HG02798 (cell line): ENCODE measurements at regions not wholly inside any gene's neighbourhood (a gene's known extent, or its start where the extent isn't known, plus 50 kb on each side); places are given as distances from the start of the nearest gene placed in this dataset.

Source experiments
- ATAC-seq: cut with Tn5 transposase; IDR thresholded peaks from one replicate; pipeline ENCODE4 v1.9.1; 2021; ENCODE audit warnings: mild to moderate bottlenecking; ENCODE audit not compliant: unreplicated experiment, poor library complexity

GRCh38 chr2:215672406-215672805 lies 236.5 kb upstream of the FN1 start:
- no peak for ATAC-seq

DNA sequence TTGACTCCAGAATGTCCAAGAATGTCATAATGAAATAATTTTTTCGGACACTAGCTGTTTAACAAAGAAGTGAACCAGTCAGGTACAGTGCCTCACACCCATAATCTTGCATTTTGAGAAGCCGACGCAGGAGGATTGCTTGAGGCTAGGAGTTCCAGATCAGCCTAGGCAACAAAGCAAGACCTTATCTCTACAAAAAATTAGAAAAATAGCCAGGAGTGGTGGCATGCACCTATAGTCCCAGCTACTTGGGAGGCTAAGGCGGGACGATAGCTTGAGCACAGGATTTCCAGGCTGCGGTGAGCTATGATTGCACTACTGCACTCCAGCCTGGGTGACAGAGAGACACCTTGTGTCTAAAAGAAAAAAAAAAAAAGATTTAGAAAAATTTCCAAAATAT lies 235.8 kb upstream of the FN1 start:
- no peak for ATAC-seq

- ATAC-seq: no peak
Observed at GRCh38 chr2:215671244-215671643, 235.4 kb upstream of the FN1 start.

DNA sequence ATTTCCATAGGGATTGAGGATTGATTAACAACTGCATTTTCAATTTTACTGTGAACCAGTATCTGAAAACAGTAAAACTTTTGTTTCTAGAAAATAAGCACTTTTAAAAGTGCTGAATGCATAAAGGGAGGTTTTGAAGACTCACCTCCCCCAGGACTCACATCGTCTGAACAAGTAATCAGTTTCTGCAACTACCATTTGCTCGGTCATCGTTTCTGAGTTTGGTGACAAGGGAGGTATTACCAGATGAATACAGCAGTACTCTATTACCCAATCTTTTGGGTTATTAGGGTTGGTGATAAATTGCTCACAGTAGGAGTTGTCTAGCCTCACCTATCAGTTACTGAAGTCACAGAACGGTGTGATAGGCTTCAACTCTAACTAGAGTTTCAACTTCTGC lies 234.5 kb upstream of the FN1 start:
- no peak for ATAC-seq

- no peak for ATAC-seq
Observed at GRCh38 chr2:215668378-215668775, 232.5 kb upstream of the FN1 start.

GRCh38 chr2:215667585-215668377 lies 231.9 kb upstream of the FN1 start:
- no peak for ATAC-seq

DNA sequence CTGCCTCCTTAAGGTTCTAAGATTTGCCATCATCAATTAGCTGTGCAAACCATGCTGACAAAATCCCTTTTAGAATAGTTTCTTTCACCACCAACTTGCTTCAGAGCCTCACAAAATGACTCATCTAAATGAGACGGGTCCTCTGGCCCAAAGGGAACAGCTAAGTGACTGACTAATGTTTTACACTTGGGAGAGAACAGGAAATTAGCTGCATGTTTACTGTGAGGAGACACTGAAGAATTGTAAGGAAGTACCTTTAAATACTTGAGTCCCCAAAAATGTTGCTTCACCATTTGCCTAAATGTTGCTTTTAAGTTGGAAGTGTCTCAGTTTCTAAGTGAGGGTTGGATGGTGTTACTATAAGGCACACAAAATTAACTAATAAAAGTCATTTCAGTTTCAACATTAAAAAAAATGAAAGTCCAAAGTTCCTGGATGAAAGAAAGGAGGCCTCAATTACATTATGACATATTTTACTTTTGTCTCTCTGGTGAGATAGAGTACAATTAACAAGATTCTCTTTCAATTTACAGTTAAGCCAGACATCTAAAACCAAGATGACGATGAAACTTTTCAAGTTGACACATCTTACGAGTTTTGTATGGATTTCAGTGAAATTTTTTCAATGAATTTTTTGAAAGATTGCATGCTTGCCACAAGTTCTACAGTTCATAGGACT lies 229.1 kb upstream of the FN1 start:
- no peak for ATAC-seq

DNA sequence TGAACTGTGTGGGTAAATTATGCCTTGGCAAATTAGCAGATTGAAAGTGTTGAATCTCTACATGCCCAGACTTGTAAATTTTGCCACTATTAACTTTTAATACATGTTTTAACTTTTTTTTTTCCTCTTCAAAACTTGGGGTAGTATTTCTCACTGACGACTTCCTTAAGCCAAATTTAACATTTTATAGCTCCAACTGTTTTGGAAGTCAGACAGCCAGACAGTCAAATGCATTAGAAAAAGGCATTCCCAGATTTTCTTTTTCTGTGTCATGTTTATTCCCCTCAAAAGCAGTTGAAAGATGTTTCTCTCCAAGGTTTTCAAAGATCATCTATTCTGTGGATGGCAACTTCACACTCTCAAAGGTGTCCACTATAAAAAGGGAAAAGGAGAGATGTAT lies 226.8 kb upstream of the FN1 start:
- no peak for ATAC-seq

- no peak for ATAC-seq
Observed at GRCh38 chr2:215660687-215661086, 224.8 kb upstream of the FN1 start.

DNA sequence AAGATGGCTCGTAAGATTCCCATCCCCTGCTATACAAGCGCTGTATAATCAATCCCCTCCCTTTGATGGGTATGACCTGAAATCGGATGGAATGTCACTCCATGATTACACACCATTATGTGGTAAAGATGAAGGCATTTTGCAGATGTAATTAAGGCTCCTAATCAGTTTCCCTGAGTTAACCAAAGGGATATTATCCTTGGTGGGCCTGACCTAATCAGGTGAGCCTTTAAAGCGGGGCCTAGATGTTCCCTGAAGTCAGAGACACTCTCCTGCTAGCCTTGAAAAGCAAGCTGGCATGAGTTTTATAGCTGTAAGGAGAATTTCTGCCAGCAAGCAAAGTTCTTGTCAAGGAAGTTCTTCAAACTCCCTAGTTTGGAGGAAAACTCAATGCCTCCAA lies 223.8 kb upstream of the FN1 start:
- no peak for ATAC-seq

DNA sequence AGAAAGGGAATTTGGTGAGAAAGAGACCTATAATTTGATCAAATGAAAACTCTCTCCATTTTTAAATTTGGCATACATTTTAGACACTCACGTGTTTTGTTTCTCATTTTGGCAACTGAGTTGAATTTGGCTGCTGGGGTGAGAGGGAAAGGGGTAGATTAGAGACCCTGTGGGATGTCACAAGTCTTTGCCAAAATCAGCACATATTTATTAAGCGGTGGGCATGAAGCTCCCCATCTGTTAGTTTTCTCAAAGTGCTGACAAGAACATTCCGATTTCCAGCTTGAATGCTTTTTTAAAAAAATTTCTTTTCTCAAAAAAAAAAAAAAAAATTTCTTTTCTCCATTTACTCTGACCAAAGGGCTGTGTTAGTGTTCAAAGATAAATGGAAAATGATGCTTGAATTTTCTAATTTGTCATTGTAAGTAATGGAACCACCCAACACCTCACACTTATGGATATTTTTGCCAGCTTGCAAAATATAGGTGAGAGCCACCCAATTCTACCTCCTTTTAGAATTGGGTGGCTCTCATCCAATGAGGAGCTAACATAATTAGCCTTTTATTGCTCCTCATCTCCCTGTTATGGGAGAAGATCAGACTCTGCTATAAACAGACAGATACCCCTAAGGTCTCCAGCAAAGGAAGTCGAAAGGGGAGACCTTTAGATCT lies 222.9 kb upstream of the FN1 start:
- no peak for ATAC-seq

DNA sequence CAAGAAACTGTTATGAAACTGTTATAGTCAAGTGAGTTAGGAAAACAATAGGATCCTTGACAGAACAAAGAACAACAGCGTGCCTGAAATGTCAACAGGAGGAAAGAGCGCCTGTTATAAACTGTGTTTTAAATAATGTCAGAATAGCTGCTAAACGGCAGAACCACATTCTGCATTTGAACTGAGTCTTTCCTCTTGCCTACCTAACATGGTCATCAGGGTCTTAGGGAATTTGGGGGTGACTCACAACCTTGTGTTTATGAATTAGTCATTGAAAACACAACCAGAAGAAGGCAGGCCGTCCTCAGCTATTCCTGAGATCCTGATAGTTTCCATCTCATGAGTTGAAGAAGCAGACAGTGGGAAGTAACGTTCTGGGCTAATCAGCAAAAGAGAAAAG lies 222.0 kb upstream of the FN1 start:
- no peak for ATAC-seq

DNA sequence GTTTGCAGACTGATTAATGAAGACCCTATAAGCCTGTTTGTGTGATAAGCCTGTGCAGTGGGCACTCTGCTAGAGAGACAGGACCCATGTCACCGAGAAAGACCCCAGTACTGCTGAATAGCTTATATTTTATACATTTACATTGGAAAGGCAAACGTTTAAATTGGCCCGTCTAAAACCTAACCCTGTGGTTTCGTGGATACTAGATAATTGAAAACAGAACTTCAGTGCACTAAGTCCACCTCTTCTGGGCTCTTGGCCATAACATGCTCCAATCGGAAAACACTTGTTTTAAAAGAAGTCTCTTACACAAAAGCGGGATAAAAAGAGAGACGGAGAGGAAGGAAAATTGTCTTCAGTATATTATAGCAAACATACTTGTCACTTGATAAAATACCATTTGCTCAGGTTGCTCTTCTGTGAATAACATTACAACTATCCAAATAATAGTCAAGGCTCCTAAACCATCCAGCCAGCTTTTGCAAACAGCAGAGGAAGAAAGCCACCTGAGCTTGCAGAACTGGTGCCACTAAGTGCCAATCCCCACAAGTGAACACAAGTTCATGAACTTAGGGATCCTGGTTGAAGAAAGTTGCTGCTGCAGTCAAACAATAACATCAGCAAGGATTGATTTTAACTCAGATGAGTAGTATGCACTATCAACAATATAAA lies 218.4 kb upstream of the FN1 start:
- no peak for ATAC-seq

GRCh38 chr2:215653344-215654030 lies 217.6 kb upstream of the FN1 start:
- ATAC-seq: no peak

- ATAC-seq: no peak
Observed at GRCh38 chr2:215652388-215652787, 216.5 kb upstream of the FN1 start.

GRCh38 chr2:215651412-215651811 lies 215.5 kb upstream of the FN1 start:
- ATAC-seq: no peak

GRCh38 chr2:215644233-215644897 lies 208.5 kb upstream of the FN1 start:
- no peak for ATAC-seq

DNA sequence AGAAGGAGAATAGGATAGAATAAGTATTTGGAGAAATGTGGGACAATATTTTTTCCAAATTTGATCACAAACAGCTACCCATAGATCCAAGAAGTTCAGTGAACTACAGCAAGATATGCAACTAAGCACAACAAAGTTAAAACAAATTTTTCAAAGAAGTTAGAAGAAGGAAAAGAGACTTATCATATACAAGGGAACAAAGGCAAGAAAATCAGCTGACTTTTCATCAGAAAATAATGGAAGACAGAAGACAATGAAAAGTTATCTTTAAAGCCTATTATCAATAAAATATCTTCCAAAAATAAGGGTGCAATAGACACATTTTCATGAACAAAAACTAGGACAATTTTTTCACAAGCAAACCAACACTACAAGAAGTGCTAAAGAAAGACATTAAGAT lies 202.8 kb upstream of the FN1 start:
- no peak for ATAC-seq

DNA sequence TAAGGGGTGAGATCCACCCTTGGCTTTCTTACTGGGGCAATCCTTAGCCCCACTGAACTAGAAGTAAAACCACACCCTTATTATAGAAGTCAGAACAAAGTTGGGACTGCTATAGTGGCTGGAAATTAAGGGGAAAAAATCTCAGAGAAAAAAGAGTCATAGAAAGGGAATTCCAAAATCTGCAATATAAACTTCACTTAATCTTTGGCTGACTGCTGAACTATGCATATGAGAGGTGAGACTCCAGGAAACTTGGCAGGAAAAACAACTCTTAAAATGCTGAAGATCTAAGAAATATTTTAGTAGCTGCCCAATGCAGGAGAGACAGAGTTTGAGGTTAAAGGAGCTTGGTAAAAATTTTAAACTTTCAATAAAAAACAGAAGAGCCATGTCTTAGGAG lies 201.8 kb upstream of the FN1 start:
- no peak for ATAC-seq

- no peak for ATAC-seq
Observed at GRCh38 chr2:215636816-215637215, 200.9 kb upstream of the FN1 start.
